Peyer's patch (tissue), 4 donors: ENCODE measurements at regions not wholly inside any gene's neighbourhood (a gene's known extent, or its start where the extent isn't known, plus 50 kb on each side); places are given as distances from the start of the nearest gene placed in this dataset.

Source experiments
- CTCF ChIP-seq, 6 experiments: fragments of 450-650 bp in 4 of 6; fragments of 200-600 bp in 2 of 6; sonication (generic) in 1 of 6; IDR thresholded peaks; one replicate each; pipeline ENCODE4 v1.5.1; 2017 to 2019; ENCODE audit warnings: antibody characterized with exemption in 6 of 6, mild to moderate bottlenecking in 3 of 6, moderate library complexity in 1 of 6
- POLR2A ChIP-seq, 2 donors: fragments of 450-650 bp; IDR thresholded peaks; one replicate each; pipeline ENCODE4 v1.5.1; 2017; ENCODE audit warnings: antibody characterized with exemption in 2 of 2, mild to moderate bottlenecking in 2 of 2, moderate library complexity in 2 of 2

GRCh38 chr18:27662949-27663348, 477.8 kb upstream of the CHST9 start:
- TF ChIP-seq CTCF (IDR thresholded peaks at IDR 0.05) (no peak), POLR2A (IDR thresholded peaks at IDR 0.05) (no peak)
